ENCODE measurements at regions not wholly inside any gene's neighbourhood (a gene's known extent, or its start where the extent isn't known, plus 50 kb on each side); places are given as distances from the start of the nearest gene placed in this dataset.
"Not testable (repeated sequence)": the region's sequence is repeated elsewhere in the genome, so short reads cannot be mapped to it uniquely, and the experiment has no call there.

GRCh38 chr9:75459311-75459710, 371.0 kb downstream of the OSTF1 start:
- DNase-seq (ENCODE audit: low read depth in 2 of 2), result not testable (repeated sequence)

- no peak for DNase-seq (ENCODE audit: low read depth in 2 of 2)
These were observed 372.9 kb downstream of the OSTF1 start for GRCh38 chr9:75461183-75461582.

GRCh38 chr9:75462866-75463265, 374.6 kb downstream of the OSTF1 start:
- DNase-seq (ENCODE audit: low read depth in 2 of 2), result no peak

- DNase-seq (ENCODE audit: low read depth in 2 of 2), result no peak
These were observed 375.6 kb downstream of the OSTF1 start for GRCh38 chr9:75463871-75464270.

- DNase-seq (ENCODE audit: low read depth in 2 of 2), result no peak
These were observed 376.4 kb downstream of the OSTF1 start for GRCh38 chr9:75464726-75465125.

- DNase-seq (ENCODE audit: low read depth in 2 of 2), result no peak
These were observed 378.8 kb downstream of the OSTF1 start for GRCh38 chr9:75467142-75467541.

GRCh38 chr9:75471549-75472114, 383.3 kb downstream of the OSTF1 start:
- no peak for DNase-seq (ENCODE audit: low read depth in 2 of 2)

GRCh38 chr9:75482566-75482965, 394.3 kb downstream of the OSTF1 start:
- no peak for DNase-seq (ENCODE audit: low read depth in 2 of 2)

- DNase-seq (ENCODE audit: low read depth in 2 of 2), result no peak
These were observed 395.3 kb downstream of the OSTF1 start for GRCh38 chr9:75483636-75484035.

- DNase-seq (ENCODE audit: low read depth in 2 of 2), result no peak
These were observed 399.8 kb downstream of the OSTF1 start for GRCh38 chr9:75487856-75488718.

- DNase-seq (ENCODE audit: low read depth in 2 of 2), result no peak
These were observed 400.4 kb downstream of the OSTF1 start for GRCh38 chr9:75488719-75489110.

- no peak for DNase-seq (ENCODE audit: low read depth in 2 of 2)
These were observed 400.1 kb upstream of the PCSK5 start for GRCh38 chr9:75490326-75490725.

GRCh38 chr9:75491533-75491932, 398.9 kb upstream of the PCSK5 start:
- no peak for DNase-seq (ENCODE audit: low read depth in 2 of 2)

GRCh38 chr9:75499812-75500211, 390.7 kb upstream of the PCSK5 start:
- DNase-seq (ENCODE audit: low read depth in 2 of 2), result no peak

- DNase-seq (ENCODE audit: low read depth in 2 of 2), result no peak
These were observed 390.0 kb upstream of the PCSK5 start for GRCh38 chr9:75500479-75500878.

GRCh38 chr9:75500940-75501339, 389.5 kb upstream of the PCSK5 start:
- DNase-seq (ENCODE audit: low read depth in 2 of 2), result not testable (repeated sequence)

GRCh38 chr9:75504721-75505120, 385.8 kb upstream of the PCSK5 start:
- DNase-seq (ENCODE audit: low read depth in 2 of 2), result no peak

- no peak for DNase-seq (ENCODE audit: low read depth in 2 of 2)
These were observed 384.8 kb upstream of the PCSK5 start for GRCh38 chr9:75505654-75506053.

GRCh38 chr9:75529463-75529862, 361.0 kb upstream of the PCSK5 start:
- DNase-seq (ENCODE audit: low read depth in 2 of 2), result no peak

- DNase-seq (ENCODE audit: low read depth in 2 of 2), result no peak
These were observed 358.9 kb upstream of the PCSK5 start for GRCh38 chr9:75531588-75531987.

GRCh38 chr9:75532233-75533050, 358.0 kb upstream of the PCSK5 start:
- DNase-seq (ENCODE audit: low read depth in 2 of 2), result no peak

GRCh38 chr9:75539523-75539922, 350.9 kb upstream of the PCSK5 start:
- no peak for DNase-seq (ENCODE audit: low read depth in 2 of 2)

GRCh38 chr9:75540185-75540584, 350.3 kb upstream of the PCSK5 start:
- no peak for DNase-seq (ENCODE audit: low read depth in 2 of 2)

All from stimulated activated CD4-positive, alpha-beta T cell treated with anti-CD3 and anti-CD28 coated beads, Interleukin-1b, Interleukin-23, amount 100 ng/mL, for 4 hours (primary cell).